GM12891 (cell line): ENCODE measurements at regions not wholly inside any gene's neighbourhood (a gene's known extent, or its start where the extent isn't known, plus 50 kb on each side); places are given as distances from the start of the nearest gene placed in this dataset.

Experiments used
- DNase-seq: peaks from one replicate; pipeline ENCODE4 v3.0.0; 2011; ENCODE audit warnings: low spot score; ENCODE audit not compliant: insufficient read length
- FAIRE-seq: peaks from 2 replicates; lab custom pipeline; 2011; peaks lifted over from hg19 to GRCh38; lab: Jason Lieb, UNC
- PAX5 ChIP-seq: IDR thresholded peaks from 2 replicates; pipeline ENCODE4 v1.6.1; 2011; ENCODE audit warnings: low read length, moderate library complexity, mild to moderate bottlenecking; ENCODE audit not compliant: insufficient read depth, severe bottlenecking
- POLR2A ChIP-seq: IDR thresholded peaks from 2 replicates; pipeline ENCODE4 v1.6.1; 2011; ENCODE audit warnings: low read depth, low read length, control low read depth
- POLR2AphosphoS5 ChIP-seq: IDR thresholded peaks from 2 replicates; pipeline ENCODE4 v1.6.1; 2011; ENCODE audit warnings: low read depth, low read length, control low read depth
- POU2F2 ChIP-seq: IDR thresholded peaks from 2 replicates; pipeline ENCODE4 v1.6.1; 2011; ENCODE audit warnings: low read depth, mild to moderate bottlenecking, control low read depth, low read length, moderate library complexity
- SPI1 ChIP-seq: IDR thresholded peaks from 2 replicates; pipeline ENCODE4 v1.6.1; 2011; ENCODE audit warnings: low read depth, low read length, control low read depth
- TAF1 ChIP-seq: IDR thresholded peaks from 2 replicates; pipeline ENCODE4 v1.6.1; 2011; ENCODE audit warnings: low read depth, low read length, control low read depth

DNA sequence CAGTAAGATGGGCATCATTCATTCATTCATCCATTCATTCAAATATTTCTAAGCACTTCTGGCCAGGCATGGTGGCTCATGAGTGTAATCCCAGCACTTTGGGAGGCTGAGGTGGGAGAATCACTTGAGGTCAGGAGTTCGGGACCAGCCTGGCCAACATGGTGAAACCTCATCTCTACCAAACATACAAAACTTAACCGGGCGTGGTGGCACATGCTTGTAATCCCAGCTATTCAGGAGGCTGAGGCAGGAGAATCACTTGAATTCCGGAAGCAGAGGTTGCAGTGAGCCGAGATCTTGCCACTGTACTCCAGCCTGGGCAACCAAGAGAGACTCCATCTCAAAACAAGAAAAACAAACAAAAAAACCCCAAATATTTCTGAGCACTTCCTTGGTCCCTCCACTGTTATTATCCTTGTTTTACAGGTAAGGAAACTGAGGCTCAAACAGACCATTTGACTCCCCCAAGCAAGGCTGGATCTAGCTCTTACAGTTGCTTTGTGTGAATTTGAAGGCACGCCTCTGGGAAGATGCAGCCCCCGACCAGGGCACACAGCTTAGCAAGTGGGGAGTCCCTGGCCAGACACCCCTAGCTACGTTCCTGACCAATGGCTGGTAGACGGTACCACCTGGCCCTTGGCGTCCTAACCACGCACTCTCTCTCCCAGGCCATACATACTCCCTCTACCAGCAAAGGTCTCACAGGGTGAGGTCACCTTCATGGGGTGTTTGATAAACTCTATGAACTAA is 50.6 kb upstream of the ODC1 start:
- FAIRE-seq (no peak), DNase-seq (no peak)

More for the DNA sequence above, 50.6 kb upstream of the ODC1 start:
- no peak for TF ChIP-seq PAX5
- TF ChIP-seq TAF1 = no peak
- TF ChIP-seq POLR2A = no peak
- TF ChIP-seq POLR2AphosphoS5 = no peak
- no peak for TF ChIP-seq SPI1
- no peak for TF ChIP-seq POU2F2
